IMR-90 (cell line): ENCODE measurements at regions not wholly inside any gene's neighbourhood (a gene's known extent, or its start where the extent isn't known, plus 50 kb on each side); places are given as distances from the start of the nearest gene placed in this dataset.

Experiments used
- ATAC-seq: fragments of 200-7000 bp; cut with Tn5 transposase; 2 replicates; pipeline ENCODE4 v1.9.1; 2020; ENCODE audit warnings: low read depth, mild to moderate bottlenecking, moderate library complexity
- BruUV-seq: library from RNA; stranded (reverse); fragments of 400-500 nt; replicated peaks from 2 replicates; lab custom pipeline; 2021; lab: Mats Ljungman, UMichigan
- CTCF ChIA-PET: fragments of 300-600 bp; formaldehyde crosslinking; extraction: SDS; loops from one replicate; lab custom pipeline; 2021; ENCODE audit warnings: antibody characterized with exemption; lab: Yijun Ruan, JAX
- POLR2A ChIA-PET: fragments of 300-600 bp; sonication (Branson Sonifier 250); formaldehyde crosslinking; loops from one replicate; lab custom pipeline; 2022; ENCODE audit warnings: antibody characterized with exemption; ENCODE audit not compliant: unreplicated experiment; lab: Charles Lee
- DNase-seq: peaks from one replicate; pipeline ENCODE4 v3.0.0; 2013
- H2AFZ ChIP-seq: replicated peaks from 2 replicates; pipeline ENCODE3; 2013; ENCODE audit warnings: low read length, mild to moderate bottlenecking; ENCODE audit not compliant: poor library complexity
- H2AK5ac ChIP-seq: 2 replicates; pipeline ENCODE4 v1.6.1; 2013; ENCODE audit warnings: low read depth, low read length, inconsistent platforms
- H2AK9ac ChIP-seq: replicated peaks from 2 replicates; pipeline ENCODE3; 2013; ENCODE audit warnings: mild to moderate bottlenecking, low read depth, low read length, moderate library complexity; ENCODE audit not compliant: poor library complexity
- H2BK120ac ChIP-seq: 2 replicates; pipeline ENCODE4 v1.6.1; 2013; ENCODE audit warnings: low read depth, low read length, inconsistent platforms
- H2BK15ac ChIP-seq: 3 replicates; pipeline ENCODE4 v1.6.1; 2013; ENCODE audit warnings: low read depth, low read length, inconsistent platforms
- H2BK20ac ChIP-seq: 2 replicates; pipeline ENCODE4 v1.6.1; 2013; ENCODE audit warnings: low read depth, mild to moderate bottlenecking, inconsistent platforms, low read length, moderate library complexity
- H2BK5ac ChIP-seq: 2 replicates; pipeline ENCODE4 v1.6.1; 2013; ENCODE audit warnings: mild to moderate bottlenecking, low read depth, low read length, inconsistent platforms; ENCODE audit not compliant: poor library complexity, severe bottlenecking
- H3K14ac ChIP-seq: replicated peaks from 2 replicates; pipeline ENCODE4 v1.6.1; 2013; ENCODE audit warnings: low read depth, low read length, inconsistent platforms
- H3K18ac ChIP-seq: 2 replicates; pipeline ENCODE4 v1.6.1; 2013; ENCODE audit warnings: low read depth, low read length, control low read depth
- H3K23ac ChIP-seq: 2 replicates; pipeline ENCODE4 v1.6.1; 2013; ENCODE audit warnings: low read depth, low read length, inconsistent platforms
- H3K27ac ChIP-seq: 2 replicates; pipeline ENCODE4 v1.5.1; 2013; ENCODE audit warnings: mild to moderate bottlenecking, control low read depth, low read length; ENCODE audit not compliant: insufficient read depth
- H3K27me3 ChIP-seq: 2 replicates; pipeline ENCODE4 v1.6.1; 2013; ENCODE audit warnings: low read length; ENCODE audit not compliant: control insufficient read depth, insufficient read depth
- H3K36me3 ChIP-seq: 2 replicates; pipeline ENCODE4 v1.6.1; 2013; ENCODE audit warnings: low read length, mixed read lengths; ENCODE audit not compliant: control insufficient read depth, insufficient read depth
- H3K4ac ChIP-seq: 2 replicates; pipeline ENCODE4 v1.6.1; 2013; ENCODE audit warnings: low read depth, low read length, inconsistent platforms
- H3K4me1 ChIP-seq: 2 replicates; pipeline ENCODE4 v1.6.1; 2013; ENCODE audit warnings: low read length, mixed read lengths; ENCODE audit not compliant: control insufficient read depth, insufficient read depth
- H3K4me2 ChIP-seq: 2 replicates; pipeline ENCODE4 v1.6.1; 2013; ENCODE audit warnings: low read depth, mild to moderate bottlenecking, control low read depth, low read length, moderate library complexity
- H3K4me3 ChIP-seq: 2 replicates; pipeline ENCODE4 v1.5.1; 2013; ENCODE audit warnings: low read depth, mild to moderate bottlenecking, control low read depth, low read length, moderate library complexity; ENCODE audit not compliant: insufficient read depth
- H3K56ac ChIP-seq: 2 replicates; pipeline ENCODE4 v1.6.1; 2013; ENCODE audit warnings: low read length, inconsistent platforms; ENCODE audit not compliant: insufficient read depth; ENCODE audit errors: extremely low read depth
- H3K79me1 ChIP-seq, 2 experiments: 2 replicates each; pipeline ENCODE4 v1.6.1; 2013; ENCODE audit warnings: low read length in 2 of 2, inconsistent platforms in 1 of 2, low read depth in 1 of 2
- H3K9ac ChIP-seq: 2 replicates; pipeline ENCODE4 v1.6.1; 2013; ENCODE audit warnings: low read depth, low read length, control low read depth
- H3K9me1 ChIP-seq: 2 replicates; pipeline ENCODE4 v1.6.1; 2013; ENCODE audit warnings: low read length, inconsistent platforms; ENCODE audit not compliant: insufficient read depth
- H3K9me3 ChIP-seq: 2 replicates; pipeline ENCODE4 v1.6.1; 2013; ENCODE audit warnings: low read length; ENCODE audit not compliant: control insufficient read depth, insufficient read depth
- H4K20me1 ChIP-seq: 2 replicates; pipeline ENCODE4 v1.6.1; 2013; ENCODE audit warnings: low read length, inconsistent platforms; ENCODE audit not compliant: insufficient read depth
- H4K5ac ChIP-seq: 2 replicates; pipeline ENCODE4 v1.6.1; 2013; ENCODE audit warnings: mild to moderate bottlenecking, low read depth, low read length, control low read depth
- H4K8ac ChIP-seq, 2 experiments: 2 replicates each; pipeline ENCODE4 v1.6.1; 2013; ENCODE audit warnings: low read depth in 2 of 2, low read length in 2 of 2, control low read depth in 1 of 2, inconsistent platforms in 1 of 2
- H4K91ac ChIP-seq: 2 replicates; pipeline ENCODE4 v1.6.1; 2013; ENCODE audit warnings: low read depth, low read length, inconsistent platforms; ENCODE audit not compliant: insufficient read depth
- BHLHE40 ChIP-seq: fragments of 150-350 bp; IDR thresholded peaks from 2 replicates; pipeline ENCODE4 v1.6.1; 2016; ENCODE audit warnings: mild to moderate bottlenecking, low read depth, low read length
- CEBPB ChIP-seq: IDR thresholded peaks from 2 replicates; pipeline ENCODE4 v1.6.1; 2012; ENCODE audit warnings: low read depth, low read length, improper control_type of control experiment
- CHD1 ChIP-seq: IDR thresholded peaks from 2 replicates; pipeline ENCODE4 v1.6.1; 2012; ENCODE audit warnings: low read depth, low read length, improper control_type of control experiment
- CTCF ChIP-seq: conservative IDR thresholded peaks from 2 replicates; pipeline ENCODE4 v1.5.1; 2012; ENCODE audit warnings: mild to moderate bottlenecking, low read depth, low read length, improper control_type of control experiment
- FOS ChIP-seq: fragments of 150-350 bp; IDR thresholded peaks from 2 replicates; pipeline ENCODE4 v1.6.1; 2016; ENCODE audit warnings: low read depth, low read length
- MAFK ChIP-seq: IDR thresholded peaks from 2 replicates; pipeline ENCODE4 v1.6.1; 2012; ENCODE audit warnings: low read depth, low read length, improper control_type of control experiment
- MAZ ChIP-seq: IDR thresholded peaks from 2 replicates; pipeline ENCODE4 v1.6.1; 2012; ENCODE audit warnings: low read depth, mild to moderate bottlenecking, low read length, improper control_type of control experiment, moderate library complexity, borderline replicate concordance
- MXI1 ChIP-seq: IDR thresholded peaks from 2 replicates; pipeline ENCODE4 v1.6.1; 2012; ENCODE audit warnings: low read depth, mild to moderate bottlenecking, low read length, moderate library complexity, borderline replicate concordance
- NFE2L2 ChIP-seq: fragments of 150-350 bp; IDR thresholded peaks from 2 replicates; pipeline ENCODE4 v1.6.1; 2016; ENCODE audit warnings: low read depth, mild to moderate bottlenecking, low read length
- POLR2A ChIP-seq: IDR thresholded peaks from 2 replicates; pipeline ENCODE4 v1.6.1; 2012; ENCODE audit warnings: mild to moderate bottlenecking, low read depth, low read length
- RAD21 ChIP-seq: IDR thresholded peaks from 2 replicates; pipeline ENCODE4 v1.6.1; 2012; ENCODE audit warnings: low read length, improper control_type of control experiment
- RCOR1 ChIP-seq: IDR thresholded peaks from 2 replicates; pipeline ENCODE4 v1.6.1; 2012; ENCODE audit warnings: mild to moderate bottlenecking, low read length, improper control_type of control experiment; ENCODE audit not compliant: insufficient replicate concordance
- RFX5 ChIP-seq: IDR thresholded peaks from 2 replicates; pipeline ENCODE4 v1.8.0; 2012; ENCODE audit warnings: low read depth, mild to moderate bottlenecking, low read length, moderate library complexity
- SMC3 ChIP-seq: fragments of 150-350 bp; IDR thresholded peaks from 2 replicates; pipeline ENCODE4 v1.6.1; 2016; ENCODE audit warnings: low read depth, mild to moderate bottlenecking, antibody characterized with exemption, low read length, moderate library complexity
- WGBS, 2 experiments: methylation state at CpG; one replicate each; pipeline versions ENCODE4 v1.1.5 to v1.1.7; 2013; ENCODE audit warnings: missing lambda C conversion rate in 2 of 2; ENCODE audit not compliant: insufficient read length in 1 of 2; ENCODE audit errors: extremely low coverage in 2 of 2; 5-methylcytosine and 5-hydroxymethylcytosine counted together
- dilution Hi-C: fragments of 300-500 bp; cut with HindIII; formaldehyde crosslinking; loops from one replicate; pipeline ENCODE4 v1.14.3; 2018; ENCODE audit warnings: low sequenced_read_pairs; ENCODE audit not compliant: unreplicated experiment
- in situ Hi-C: fragments of 300-500 bp; cut with MboI; formaldehyde crosslinking; loops from 3 replicates; pipeline ENCODE4 v1.14.3; 2019; ENCODE audit warnings: low sequenced_read_pairs, inconsistent platforms, mixed read lengths
- intact Hi-C: fragments of 100-400 bp; cut with micrococcal nuclease; formaldehyde crosslinking; loops from 2 replicates; pipeline ENCODE4 v1.10.0; 2022
- TF ChIP-seq, protein P1 (sequence below): fragments of 150-350 bp; IDR thresholded peaks from 2 replicates; pipeline ENCODE4 v1.6.1; 2017; ENCODE audit warnings: mild to moderate bottlenecking, antibody characterized with exemption, low read length, low read depth
- TF ChIP-seq, protein P2 (sequence below): fragments of 150-350 bp; IDR thresholded peaks from 2 replicates; pipeline ENCODE4 v1.6.1; 2016; ENCODE audit warnings: low read depth, mild to moderate bottlenecking, low read length, moderate library complexity, borderline replicate concordance

DNA sequence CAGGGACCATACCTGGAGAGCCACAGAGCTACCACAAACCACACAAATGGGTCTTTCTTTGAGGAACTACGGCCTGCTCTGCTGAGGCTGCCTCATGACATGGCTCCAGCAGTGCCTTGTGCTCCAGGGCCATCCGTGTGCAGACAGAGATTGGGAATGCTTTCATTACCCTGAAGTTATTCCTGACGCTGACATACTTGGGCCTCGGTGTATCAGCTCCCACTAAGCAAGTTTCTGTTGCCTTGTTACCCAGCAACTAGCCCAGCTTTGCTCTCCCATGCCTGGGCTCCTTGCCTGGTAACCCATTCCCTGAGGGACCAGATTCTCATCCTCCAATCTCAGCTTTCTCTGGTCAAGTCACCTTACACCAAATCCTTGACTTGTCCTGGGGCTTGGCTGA is 80.3 kb upstream of the FZD7 start:
- H3K27me3 ChIP-seq: peaks cover 2% of the 10 kb centered on the region; the same call in 1 of the 2 replicates
- dilution Hi-C loops (no loop called here), in situ Hi-C loops (no loop called here), intact Hi-C loops (no loop called here)
- no peak overlapping the region for H3K4me3 ChIP-seq
- H2AFZ ChIP-seq: peak overlapping the region; percentile 27
- H3K79me1 ChIP-seq: no peaks in the 10 kb centered on the region
- no peak overlapping the region for H2BK120ac ChIP-seq
- DNase-seq (no peak), ATAC-seq (no peak)
- no peak overlapping the region for H2BK15ac ChIP-seq
- no peak overlapping the region for H3K14ac ChIP-seq
- no peak overlapping the region for H2AK5ac ChIP-seq
- H3K23ac ChIP-seq: no peak overlapping the region
- H2BK5ac ChIP-seq: no peak overlapping the region
- ChIA-PET CTCF (no interaction called here), POLR2A (no interaction called here)
- no peaks in the 10 kb centered on the region for H3K36me3 ChIP-seq
- no peak overlapping the region for H3K4ac ChIP-seq
- BruUV-seq: no TSS peak
- no peak overlapping the region for H4K8ac ChIP-seq
- no peaks in the 10 kb centered on the region for H3K9me1 ChIP-seq
- TF ChIP-seq BHLHE40 (no peak), MXI1 (no peak), RCOR1 (no peak), MAFK (no peak), MAZ (no peak), NFE2L2 (no peak), CTCF (no peak), RAD21 (no peak), CEBPB (no peak), SMC3 (no peak), CHD1 (no peak), FOS (no peak), POLR2A (no peak), RFX5 (no peak)
- TF ChIP-seq, protein P1, sequence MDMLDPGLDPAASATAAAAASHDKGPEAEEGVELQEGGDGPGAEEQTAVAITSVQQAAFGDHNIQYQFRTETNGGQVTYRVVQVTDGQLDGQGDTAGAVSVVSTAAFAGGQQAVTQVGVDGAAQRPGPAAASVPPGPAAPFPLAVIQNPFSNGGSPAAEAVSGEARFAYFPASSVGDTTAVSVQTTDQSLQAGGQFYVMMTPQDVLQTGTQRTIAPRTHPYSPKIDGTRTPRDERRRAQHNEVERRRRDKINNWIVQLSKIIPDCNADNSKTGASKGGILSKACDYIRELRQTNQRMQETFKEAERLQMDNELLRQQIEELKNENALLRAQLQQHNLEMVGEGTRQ: no peak
- TF ChIP-seq, protein P2, sequence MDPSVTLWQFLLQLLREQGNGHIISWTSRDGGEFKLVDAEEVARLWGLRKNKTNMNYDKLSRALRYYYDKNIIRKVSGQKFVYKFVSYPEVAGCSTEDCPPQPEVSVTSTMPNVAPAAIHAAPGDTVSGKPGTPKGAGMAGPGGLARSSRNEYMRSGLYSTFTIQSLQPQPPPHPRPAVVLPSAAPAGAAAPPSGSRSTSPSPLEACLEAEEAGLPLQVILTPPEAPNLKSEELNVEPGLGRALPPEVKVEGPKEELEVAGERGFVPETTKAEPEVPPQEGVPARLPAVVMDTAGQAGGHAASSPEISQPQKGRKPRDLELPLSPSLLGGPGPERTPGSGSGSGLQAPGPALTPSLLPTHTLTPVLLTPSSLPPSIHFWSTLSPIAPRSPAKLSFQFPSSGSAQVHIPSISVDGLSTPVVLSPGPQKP: no peak
- H3K18ac ChIP-seq: no peak overlapping the region
- WGBS, 2 experiments: 93% methylated on average over 4 of the region's 4 CpGs; no CpG with 5 or more reads in 1 of the 2 experiments
- H3K56ac ChIP-seq: no peak overlapping the region
- no peak overlapping the region for H3K9ac ChIP-seq
- H4K5ac ChIP-seq: no peak overlapping the region
- H4K91ac ChIP-seq: no peak overlapping the region
- H3K4me1 ChIP-seq: peaks cover 6% of the 10 kb centered on the region
- H2AK9ac ChIP-seq: no peak overlapping the region
- H2BK20ac ChIP-seq: no peak overlapping the region
- no peak overlapping the region for H3K27ac ChIP-seq
- no peaks in the 10 kb centered on the region for H3K9me3 ChIP-seq
- no peak overlapping the region for H3K4me2 ChIP-seq
- H4K20me1 ChIP-seq: no peaks in the 10 kb centered on the region
